C4-2B (cell line): ENCODE measurements at regions not wholly inside any gene's neighbourhood (a gene's known extent, or its start where the extent isn't known, plus 50 kb on each side); places are given as distances from the start of the nearest gene placed in this dataset.

Experiments
- ZFX ChIP-seq: fragments of 450-650 bp; IDR thresholded peaks from 2 replicates; pipeline ENCODE4 v1.6.1; 2017
- TF ChIP-seq, protein P1 (sequence below): fragments of 450-650 bp; conservative IDR thresholded peaks from 2 replicates; pipeline ENCODE4 v1.5.1; 2017; ENCODE audit warnings: mild to moderate bottlenecking

DNA sequence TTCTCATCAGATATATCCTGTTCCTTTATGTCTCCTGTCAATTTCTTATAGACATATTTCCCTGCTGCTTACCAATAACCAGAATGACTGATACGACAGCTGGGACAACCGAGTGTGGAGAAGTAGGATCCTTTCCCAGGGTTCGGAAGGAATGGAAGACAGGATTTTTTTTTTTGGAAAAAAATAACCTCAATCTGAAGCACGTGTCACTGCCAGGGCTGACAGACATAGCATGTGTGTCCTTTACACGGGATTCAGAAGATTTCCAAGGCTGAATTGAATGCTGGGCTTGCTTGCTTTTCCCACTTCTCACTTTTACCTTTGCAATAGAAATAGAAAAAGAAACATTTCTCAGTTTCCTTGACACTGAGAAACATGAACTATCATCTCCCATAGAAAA lies 245.7 kb downstream of the GRIN2B start:
- TF ChIP-seq, protein P1, sequence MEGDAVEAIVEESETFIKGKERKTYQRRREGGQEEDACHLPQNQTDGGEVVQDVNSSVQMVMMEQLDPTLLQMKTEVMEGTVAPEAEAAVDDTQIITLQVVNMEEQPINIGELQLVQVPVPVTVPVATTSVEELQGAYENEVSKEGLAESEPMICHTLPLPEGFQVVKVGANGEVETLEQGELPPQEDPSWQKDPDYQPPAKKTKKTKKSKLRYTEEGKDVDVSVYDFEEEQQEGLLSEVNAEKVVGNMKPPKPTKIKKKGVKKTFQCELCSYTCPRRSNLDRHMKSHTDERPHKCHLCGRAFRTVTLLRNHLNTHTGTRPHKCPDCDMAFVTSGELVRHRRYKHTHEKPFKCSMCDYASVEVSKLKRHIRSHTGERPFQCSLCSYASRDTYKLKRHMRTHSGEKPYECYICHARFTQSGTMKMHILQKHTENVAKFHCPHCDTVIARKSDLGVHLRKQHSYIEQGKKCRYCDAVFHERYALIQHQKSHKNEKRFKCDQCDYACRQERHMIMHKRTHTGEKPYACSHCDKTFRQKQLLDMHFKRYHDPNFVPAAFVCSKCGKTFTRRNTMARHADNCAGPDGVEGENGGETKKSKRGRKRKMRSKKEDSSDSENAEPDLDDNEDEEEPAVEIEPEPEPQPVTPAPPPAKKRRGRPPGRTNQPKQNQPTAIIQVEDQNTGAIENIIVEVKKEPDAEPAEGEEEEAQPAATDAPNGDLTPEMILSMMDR, result no peak
- no peak for TF ChIP-seq ZFX
